ENCODE measurements at regions not wholly inside any gene's neighbourhood (a gene's known extent, or its start where the extent isn't known, plus 50 kb on each side); places are given as distances from the start of the nearest gene placed in this dataset.
A peak's percentile ranks its signal among the peaks of the same experiment; 100 is the strongest.

GRCh38 chr22:44442186-44442815, 55.7 kb downstream of the RTL6 start:
- Mint-ChIP-seq H3K27ac (no peak overlapping the region), H3K9me3 (peaks cover 4% of the 10 kb centered on the region), H3K4me1 (ENCODE audit: low read depth in 2 of 2) (no peaks in the 10 kb centered on the region), H3K36me3 (peaks cover 6% of the 10 kb centered on the region), H3K27me3 (no peaks in the 10 kb centered on the region), H3K4me3 (no peak overlapping the region)
- DNase-seq (ENCODE audit: low spot score): no peak
- no peak for ATAC-seq

DNA sequence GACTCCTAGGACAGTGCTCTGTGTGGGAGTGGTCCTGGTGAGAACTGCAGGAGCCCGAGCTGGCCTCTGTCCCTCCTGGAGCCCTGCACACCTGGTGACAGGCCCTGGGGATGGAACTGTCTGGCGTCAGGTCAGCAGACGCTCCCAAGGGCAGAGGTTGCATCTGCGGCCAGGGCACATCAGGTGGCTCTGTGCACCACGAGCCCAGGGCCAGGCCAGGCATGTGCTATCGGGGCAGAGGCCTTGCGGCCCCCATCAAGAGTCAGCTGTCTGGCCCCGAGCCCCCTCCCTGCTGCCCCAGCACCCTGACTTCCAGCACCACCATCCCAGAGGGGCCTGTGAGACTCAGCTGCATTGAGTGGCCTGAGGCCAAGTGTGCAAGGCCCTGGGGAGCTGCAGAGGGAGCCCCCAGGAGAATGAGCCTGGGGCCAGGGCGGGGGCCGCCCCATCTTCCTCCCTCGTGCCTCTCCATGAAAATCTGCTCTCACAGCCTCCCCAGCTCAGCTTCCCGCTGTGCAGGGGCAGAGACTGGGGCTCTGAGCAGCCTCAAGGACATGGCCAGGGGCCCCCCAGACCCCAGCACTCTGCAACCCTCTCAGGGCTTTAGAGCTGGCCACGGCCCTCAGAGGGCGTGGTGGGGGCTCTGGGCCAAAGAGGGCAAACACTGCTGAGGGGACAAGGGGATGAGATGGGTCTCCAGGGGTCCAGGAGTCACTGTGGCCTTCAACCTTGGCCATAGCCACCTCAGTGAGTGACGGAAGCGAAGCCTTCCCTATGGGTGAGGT, 56.4 kb downstream of the RTL6 start:
- no peak for DNase-seq (ENCODE audit: low spot score)
- H3K4me3 Mint-ChIP-seq: no peak overlapping the region
- peaks cover 0 to 6% of the 10 kb centered on the region in 2 donors for H3K27me3 Mint-ChIP-seq
- peaks cover 3% of the 10 kb centered on the region for H3K9me3 Mint-ChIP-seq
- H3K27ac Mint-ChIP-seq: no peak overlapping the region
- H3K4me1 Mint-ChIP-seq (ENCODE audit: low read depth in 2 of 2): no peaks in the 10 kb centered on the region
- peaks cover 3% of the 10 kb centered on the region for H3K36me3 Mint-ChIP-seq
- ATAC-seq: peak in 1 of 2 donors; percentile 4

- DNase-seq (ENCODE audit: low spot score) (no peak), ATAC-seq (no peak)
- Mint-ChIP-seq H3K27ac (no peak overlapping the region), H3K4me3 (no peak overlapping the region), H3K4me1 (ENCODE audit: low read depth in 2 of 2) (no peaks in the 10 kb centered on the region), H3K9me3 (no peaks in the 10 kb centered on the region), H3K27me3 (peaks cover 0 to 6% of the 10 kb centered on the region in 2 donors), H3K36me3 (no peaks in the 10 kb centered on the region)
These were observed 57.5 kb downstream of the RTL6 start for GRCh38 chr22:44440224-44441160.

DNA sequence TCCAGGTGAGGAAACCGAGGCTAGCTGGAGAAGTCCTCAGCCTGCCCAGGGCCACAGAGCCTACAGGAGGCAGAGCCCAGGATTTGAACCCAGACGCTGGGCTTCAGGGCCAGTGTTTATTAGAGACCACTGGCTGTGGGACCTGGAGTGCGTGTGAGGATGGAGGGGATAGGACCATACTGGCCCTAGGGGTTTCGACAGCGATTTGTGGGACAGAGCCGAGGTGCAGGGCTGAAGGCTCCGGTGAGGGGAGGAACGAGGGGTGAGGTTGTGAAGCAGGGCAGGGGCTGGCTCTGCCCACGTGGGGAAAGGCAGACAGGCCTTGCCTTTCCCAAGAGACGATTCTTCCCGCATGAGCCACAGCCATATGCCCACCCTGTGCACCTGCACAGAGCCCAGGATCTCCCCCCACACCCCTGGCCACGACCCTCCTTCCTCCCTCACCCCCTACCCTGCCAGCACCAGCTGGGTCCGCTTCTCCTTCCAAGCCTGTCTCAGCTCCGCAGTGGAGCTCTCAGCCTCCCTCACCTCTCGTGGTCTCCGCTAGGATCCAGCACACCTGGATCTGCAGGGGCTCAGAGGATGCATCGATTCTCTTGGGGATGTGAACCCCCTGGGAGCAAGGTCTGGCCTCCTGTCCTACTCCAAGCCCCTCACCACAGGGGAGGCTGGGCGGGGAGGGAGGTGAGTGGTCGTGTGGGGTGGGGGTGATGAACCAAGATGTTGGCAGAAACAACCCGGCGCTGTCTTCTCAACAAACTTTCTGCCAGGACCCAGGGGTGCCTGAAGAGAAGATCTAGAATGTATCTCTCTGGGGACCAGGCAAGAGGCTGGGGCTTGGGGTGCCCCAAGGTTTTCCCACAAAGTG, 58.4 kb downstream of the RTL6 start:
- no peak for ATAC-seq
- Mint-ChIP-seq H3K27me3 (peaks cover 0 to 6% of the 10 kb centered on the region in 2 donors), H3K4me3 (no peak overlapping the region), H3K36me3 (no peaks in the 10 kb centered on the region), H3K4me1 (ENCODE audit: low read depth in 2 of 2) (no peaks in the 10 kb centered on the region), H3K9me3 (no peaks in the 10 kb centered on the region), H3K27ac (no peak overlapping the region)
- no peak for DNase-seq (ENCODE audit: low spot score)

DNA sequence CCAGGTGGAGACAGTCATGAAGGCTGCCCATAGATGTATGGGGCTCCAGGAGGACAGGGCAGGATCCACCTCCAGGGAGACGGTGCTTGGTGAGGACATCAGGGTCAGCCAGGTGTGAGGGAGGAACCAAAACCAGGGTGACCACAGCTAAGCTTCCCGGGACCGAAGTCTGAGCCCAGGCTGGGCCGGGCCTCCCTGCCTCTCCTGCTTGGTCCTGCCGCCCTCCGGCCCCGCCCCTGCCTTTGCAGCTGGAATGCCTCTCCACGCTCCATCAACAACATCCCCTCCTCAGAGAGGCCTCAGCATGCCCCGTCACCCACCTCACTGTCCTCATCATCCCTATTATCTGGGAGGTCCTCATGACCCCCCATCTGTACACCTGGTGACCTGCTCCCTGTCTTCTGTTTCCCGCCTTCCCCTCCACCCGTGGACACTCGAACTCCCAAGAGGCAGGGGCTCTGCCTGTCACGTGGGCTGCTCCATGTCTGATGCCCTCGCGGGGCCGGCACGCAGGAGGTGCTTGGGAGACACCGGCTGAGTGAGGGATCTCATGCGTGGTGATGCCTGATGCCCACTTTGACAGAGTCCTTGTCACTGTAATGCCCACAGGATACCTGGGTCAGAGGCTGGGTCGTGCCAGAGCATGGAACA, 59.4 kb downstream of the RTL6 start:
- Mint-ChIP-seq H3K4me3 (no peak overlapping the region), H3K9me3 (no peaks in the 10 kb centered on the region), H3K36me3 (no peaks in the 10 kb centered on the region), H3K4me1 (ENCODE audit: low read depth in 2 of 2) (no peaks in the 10 kb centered on the region), H3K27ac (no peak overlapping the region), H3K27me3 (peaks cover 0 to 6% of the 10 kb centered on the region in 2 donors)
- ATAC-seq (no peak), DNase-seq (ENCODE audit: low spot score) (no peak)

- Mint-ChIP-seq H3K27me3 (peaks cover 0 to 6% of the 10 kb centered on the region in 2 donors), H3K4me3 (no peak overlapping the region), H3K27ac (no peak overlapping the region), H3K9me3 (no peaks in the 10 kb centered on the region), H3K36me3 (no peaks in the 10 kb centered on the region), H3K4me1 (ENCODE audit: low read depth in 2 of 2) (no peaks in the 10 kb centered on the region)
- DNase-seq (ENCODE audit: low spot score): no peak
- no peak for ATAC-seq
These were observed 60.0 kb downstream of the RTL6 start for GRCh38 chr22:44438056-44438455.

DNA sequence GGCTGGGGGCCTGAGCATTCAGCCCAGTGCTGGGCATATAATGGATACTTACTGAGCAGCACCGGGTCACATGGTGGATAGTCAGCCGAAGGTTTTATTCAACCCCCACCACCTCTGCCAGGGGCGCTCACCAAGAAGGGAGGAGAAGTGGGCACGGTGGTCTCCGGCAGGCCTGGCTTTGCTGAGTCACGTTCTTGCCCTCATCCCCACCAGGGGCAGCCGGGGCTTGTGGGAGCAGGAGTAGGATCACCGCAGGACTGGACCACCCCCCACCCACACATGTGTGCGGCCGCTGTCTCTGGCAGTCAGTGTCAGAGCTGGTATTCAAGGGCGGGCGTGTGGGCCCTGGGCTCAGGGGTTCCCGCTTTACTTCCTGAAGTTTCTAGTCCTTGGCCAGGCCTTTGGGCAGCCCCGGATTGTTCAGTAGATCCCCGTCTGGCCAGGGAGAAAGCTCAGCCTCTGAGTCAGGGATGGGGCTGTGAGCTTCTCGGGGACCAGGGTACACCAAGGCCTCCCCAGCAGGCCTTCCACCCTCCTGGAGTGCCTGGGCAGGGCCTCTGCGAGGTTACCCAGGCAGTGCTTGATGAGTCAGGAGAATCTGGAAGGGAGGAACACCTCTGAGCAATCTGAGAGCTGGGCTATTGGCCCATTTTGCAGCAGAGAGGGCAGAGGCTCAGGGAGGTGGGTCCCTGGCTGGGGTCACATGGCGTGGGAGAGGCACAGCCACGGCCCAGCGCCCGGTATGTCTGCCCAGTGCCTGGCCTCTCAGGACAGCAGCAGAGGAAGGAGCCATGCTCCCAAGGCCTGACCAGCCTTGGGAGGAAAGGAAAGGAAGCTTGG, 60.6 kb downstream of the RTL6 start:
- H3K9me3 Mint-ChIP-seq: no peaks in the 10 kb centered on the region
- H3K4me1 Mint-ChIP-seq (ENCODE audit: low read depth in 2 of 2): no peaks in the 10 kb centered on the region
- no peaks in the 10 kb centered on the region for H3K36me3 Mint-ChIP-seq
- H3K4me3 Mint-ChIP-seq: no peak overlapping the region
- no peak for ATAC-seq
- H3K27me3 Mint-ChIP-seq: peaks cover 0 to 6% of the 10 kb centered on the region in 2 donors
- no peak for DNase-seq (ENCODE audit: low spot score)
- no peak overlapping the region for H3K27ac Mint-ChIP-seq

GRCh38 chr22:44436736-44437135, 61.3 kb downstream of the RTL6 start:
- DNase-seq (ENCODE audit: low spot score) (no peak), ATAC-seq (no peak)
- no peak overlapping the region for H3K4me3 Mint-ChIP-seq
- H3K4me1 Mint-ChIP-seq (ENCODE audit: low read depth in 2 of 2): no peaks in the 10 kb centered on the region
- no peak overlapping the region for H3K27ac Mint-ChIP-seq
- H3K27me3 Mint-ChIP-seq: peaks cover 2 to 6% of the 10 kb centered on the region in 2 donors
- H3K9me3 Mint-ChIP-seq: no peaks in the 10 kb centered on the region
- no peaks in the 10 kb centered on the region for H3K36me3 Mint-ChIP-seq

GRCh38 chr22:44431256-44431655, 66.8 kb downstream of the RTL6 start:
- ATAC-seq: no peak
- Mint-ChIP-seq H3K4me3 (no peak overlapping the region), H3K9me3 (no peaks in the 10 kb centered on the region), H3K36me3 (no peaks in the 10 kb centered on the region), H3K4me1 (ENCODE audit: low read depth in 2 of 2) (no peaks in the 10 kb centered on the region), H3K27ac (no peak overlapping the region), H3K27me3 (peaks cover 0 to 3% of the 10 kb centered on the region in 2 donors)
- DNase-seq (ENCODE audit: low spot score): no peak

DNA sequence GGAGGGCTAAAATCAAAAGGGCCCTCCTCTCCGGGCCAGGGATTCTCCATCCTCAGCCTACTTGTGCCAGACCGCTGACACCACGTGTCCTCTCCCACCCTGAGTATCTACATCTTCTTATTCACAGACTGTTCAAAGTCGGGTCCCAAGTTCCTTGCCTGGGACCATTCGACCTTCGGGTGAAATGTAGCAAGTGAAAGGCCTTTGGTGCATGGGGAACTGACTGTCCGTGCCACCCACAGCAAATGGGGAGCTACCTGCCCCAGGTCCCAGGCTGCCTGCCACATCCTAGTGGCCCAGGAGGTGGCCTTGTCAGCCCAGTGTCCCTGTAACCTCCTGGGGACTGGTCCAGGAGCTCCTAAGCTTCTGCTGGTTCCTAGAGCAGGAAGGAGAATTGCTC, 67.3 kb downstream of the RTL6 start:
- no peak overlapping the region for H3K27ac Mint-ChIP-seq
- H3K9me3 Mint-ChIP-seq: no peaks in the 10 kb centered on the region
- no peak overlapping the region for H3K4me3 Mint-ChIP-seq
- H3K36me3 Mint-ChIP-seq: no peaks in the 10 kb centered on the region
- DNase-seq (ENCODE audit: low spot score): no peak
- ATAC-seq: no peak
- no peaks in the 10 kb centered on the region for H3K4me1 Mint-ChIP-seq (ENCODE audit: low read depth in 2 of 2)
- H3K27me3 Mint-ChIP-seq: peaks cover 0 to 3% of the 10 kb centered on the region in 2 donors

GRCh38 chr22:44429941-44430587, 68.0 kb downstream of the RTL6 start:
- Mint-ChIP-seq H3K27me3 (peaks cover 0 to 3% of the 10 kb centered on the region in 2 donors), H3K4me3 (no peak overlapping the region), H3K27ac (no peak overlapping the region), H3K36me3 (no peaks in the 10 kb centered on the region), H3K9me3 (no peaks in the 10 kb centered on the region), H3K4me1 (ENCODE audit: low read depth in 2 of 2) (no peaks in the 10 kb centered on the region)
- peak; percentile 16 for DNase-seq (ENCODE audit: low spot score)
- ATAC-seq: no peak

Measured in natural killer cell treated with Interleukin-12 subunit alpha and Interleukin-12 subunit beta and Interleukin-15 and Interleukin-18, amount 100 ng/mL, for 72 hours (primary cell).